ENCODE measurements at regions not wholly inside any gene's neighbourhood (a gene's known extent, or its start where the extent isn't known, plus 50 kb on each side); places are given as distances from the start of the nearest gene placed in this dataset.
"Not testable (repeated sequence)": the region's sequence is repeated elsewhere in the genome, so short reads cannot be mapped to it uniquely, and the experiment has no call there.

DNA sequence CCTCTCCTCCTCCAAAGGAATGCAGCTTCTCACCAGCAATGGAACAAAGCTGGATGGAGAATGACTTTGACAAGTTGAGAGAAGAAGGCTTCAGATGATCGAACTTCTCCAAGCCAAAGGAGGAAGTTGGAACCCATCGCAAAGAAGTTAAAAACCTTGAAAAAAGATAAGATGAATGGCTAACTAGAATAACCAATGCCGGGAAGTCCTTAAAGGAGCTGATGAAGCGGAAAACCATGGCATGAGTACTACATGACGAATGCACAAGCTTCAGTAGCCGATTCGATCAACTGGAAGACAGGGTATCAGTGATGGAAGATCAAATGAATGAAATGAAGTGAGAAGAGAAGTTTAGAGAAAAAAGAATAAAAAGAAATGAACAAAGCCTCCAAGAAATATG lies 629.2 kb upstream of the PABPC4L start:
- not testable (repeated sequence) for DNase-seq

- DNase-seq, result no peak
Measured at GRCh38 chr4:134812611-134813010, 611.0 kb upstream of the PABPC4L start.

DNA sequence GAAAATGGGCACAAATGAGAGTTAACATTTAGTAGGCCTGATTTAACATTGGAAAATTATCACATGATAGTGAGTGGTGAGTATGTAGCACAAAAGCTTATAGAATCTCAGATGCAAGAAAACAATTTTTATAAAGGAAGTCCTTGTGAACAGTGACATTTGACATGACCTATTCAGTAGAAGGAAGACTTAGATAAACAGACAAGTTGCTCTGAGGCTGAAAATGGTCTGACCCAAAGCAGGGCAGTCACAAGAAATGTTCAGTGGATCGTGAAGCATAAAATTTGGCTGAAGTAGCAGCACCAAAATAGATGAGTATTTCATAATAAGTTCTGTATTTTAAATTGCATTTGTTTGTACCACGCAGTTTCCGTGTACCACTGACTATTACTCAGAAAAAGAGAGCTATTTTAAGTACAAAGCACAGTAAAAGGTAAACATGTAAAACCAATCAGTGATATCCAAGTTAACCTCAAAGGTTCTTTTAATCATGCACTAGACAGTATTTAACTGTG lies 605.7 kb upstream of the PABPC4L start:
- no peak for DNase-seq

DNA sequence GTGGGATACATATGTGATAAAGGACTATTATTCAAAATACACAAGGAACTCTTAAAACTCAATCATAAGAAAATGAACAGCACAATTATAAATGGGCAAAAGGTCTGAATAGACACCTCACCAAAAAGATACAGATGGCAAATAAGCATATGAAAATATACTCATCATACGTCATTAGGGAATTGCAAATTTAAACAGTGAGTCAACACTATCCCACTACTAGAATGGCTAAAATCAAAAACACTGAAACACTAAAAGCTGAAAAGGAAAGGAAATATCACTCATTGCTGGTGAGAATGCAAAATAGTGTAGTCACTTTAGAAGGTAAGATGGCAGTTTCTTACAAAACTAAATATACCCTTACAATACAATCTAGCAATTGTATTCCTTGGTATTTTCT lies 597.0 kb upstream of the PABPC4L start:
- DNase-seq, result no peak

DNA sequence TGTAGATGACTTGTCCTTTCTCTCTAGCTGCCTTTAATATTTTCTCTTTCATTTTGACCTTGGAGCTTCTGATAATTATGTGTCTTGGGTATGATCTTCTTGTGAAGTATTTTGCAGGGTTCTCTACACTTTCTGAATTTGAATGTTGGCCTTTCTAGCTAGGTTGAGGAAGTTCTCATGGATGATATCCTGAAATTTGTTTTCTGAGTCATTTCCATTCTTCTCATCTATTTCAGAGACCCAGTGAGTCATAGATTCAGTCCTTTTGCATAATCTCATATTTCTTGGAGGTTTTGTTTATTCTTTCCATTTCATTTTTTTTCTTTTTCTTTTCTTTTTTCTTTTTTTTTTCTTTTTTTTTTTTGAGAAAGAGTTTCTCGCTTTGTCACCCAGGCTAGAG lies 585.7 kb upstream of the PABPC4L start:
- DNase-seq, result no peak

DNA sequence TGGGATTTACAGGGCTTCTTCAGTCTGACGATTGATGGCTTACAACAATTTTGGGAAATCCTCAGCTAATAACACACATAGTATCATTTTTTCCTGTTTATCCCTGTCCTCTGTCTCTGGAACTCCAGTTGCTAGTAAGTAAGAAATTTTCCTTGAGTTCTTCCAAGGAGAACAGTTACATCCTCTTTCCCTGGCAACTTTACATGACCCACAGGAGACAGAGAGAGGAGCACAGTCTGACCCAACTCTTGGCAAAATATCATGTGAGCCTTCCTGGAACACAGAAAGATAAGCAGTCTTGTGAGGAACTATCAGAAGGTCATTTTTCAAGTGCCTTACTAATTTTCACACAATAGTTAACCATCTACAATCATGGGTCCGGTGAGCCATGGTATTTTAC lies 578.7 kb upstream of the PABPC4L start:
- no peak for DNase-seq

- no peak for DNase-seq
Measured at GRCh38 chr4:134777606-134778005, 576.0 kb upstream of the PABPC4L start.

- DNase-seq, result no peak
Measured at GRCh38 chr4:134773497-134774000, 572.0 kb upstream of the PABPC4L start.

GRCh38 chr4:134762053-134762452 lies 560.5 kb upstream of the PABPC4L start:
- DNase-seq, result no peak

DNA sequence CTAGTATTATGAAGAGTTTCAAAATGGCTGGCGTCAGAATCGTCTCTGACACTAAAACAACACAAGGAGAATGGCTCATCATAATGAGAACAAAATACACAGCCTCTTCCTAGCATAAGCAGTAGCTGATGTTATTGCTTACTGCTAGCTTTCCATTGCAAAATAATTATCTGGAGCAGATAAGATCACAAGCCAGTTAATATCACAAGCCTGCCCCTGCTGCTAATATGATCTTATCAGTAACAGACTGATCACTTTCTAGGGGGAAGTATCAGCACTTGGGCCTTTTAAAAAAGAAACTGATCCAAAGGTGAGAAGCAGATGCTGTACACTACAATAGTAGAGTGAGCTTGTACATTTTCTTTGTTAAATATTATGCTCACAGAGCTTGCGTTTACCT lies 554.8 kb upstream of the PABPC4L start:
- no peak for DNase-seq

DNA sequence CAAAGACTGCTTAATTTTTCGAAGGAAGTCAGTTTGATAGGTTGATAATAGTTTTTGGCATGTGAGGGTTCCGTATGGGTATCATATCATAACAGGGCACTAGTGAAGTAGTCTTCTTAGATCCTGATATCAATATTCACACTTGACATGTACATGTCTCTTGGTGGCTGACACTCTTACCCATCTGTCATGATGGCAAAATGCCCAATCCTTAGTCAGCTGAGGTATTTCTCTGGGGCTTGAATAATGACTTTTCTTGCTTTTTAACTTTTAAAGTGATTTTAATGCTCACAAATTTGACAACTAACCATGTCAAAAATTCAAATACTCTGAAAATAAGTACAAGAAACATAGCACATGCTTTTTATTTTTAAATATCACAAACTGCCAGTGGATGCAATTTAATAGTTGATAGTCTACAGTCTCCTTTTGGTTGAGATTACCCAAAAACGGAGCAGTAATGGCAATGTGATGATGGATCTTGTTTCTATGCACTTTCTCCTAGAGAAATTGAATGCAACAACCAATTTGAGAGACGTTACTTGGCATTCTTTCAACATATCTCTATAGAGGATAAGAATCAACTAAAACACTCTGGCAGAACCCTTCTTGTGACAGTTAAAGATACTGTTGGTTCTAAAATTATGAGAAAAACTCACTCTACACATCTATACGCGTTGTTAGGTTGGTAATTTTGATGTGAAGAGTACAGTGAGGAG lies 552.9 kb upstream of the PABPC4L start:
- DNase-seq, result no peak

- DNase-seq, result no peak
Measured at GRCh38 chr4:134753390-134753789, 551.8 kb upstream of the PABPC4L start.

DNA sequence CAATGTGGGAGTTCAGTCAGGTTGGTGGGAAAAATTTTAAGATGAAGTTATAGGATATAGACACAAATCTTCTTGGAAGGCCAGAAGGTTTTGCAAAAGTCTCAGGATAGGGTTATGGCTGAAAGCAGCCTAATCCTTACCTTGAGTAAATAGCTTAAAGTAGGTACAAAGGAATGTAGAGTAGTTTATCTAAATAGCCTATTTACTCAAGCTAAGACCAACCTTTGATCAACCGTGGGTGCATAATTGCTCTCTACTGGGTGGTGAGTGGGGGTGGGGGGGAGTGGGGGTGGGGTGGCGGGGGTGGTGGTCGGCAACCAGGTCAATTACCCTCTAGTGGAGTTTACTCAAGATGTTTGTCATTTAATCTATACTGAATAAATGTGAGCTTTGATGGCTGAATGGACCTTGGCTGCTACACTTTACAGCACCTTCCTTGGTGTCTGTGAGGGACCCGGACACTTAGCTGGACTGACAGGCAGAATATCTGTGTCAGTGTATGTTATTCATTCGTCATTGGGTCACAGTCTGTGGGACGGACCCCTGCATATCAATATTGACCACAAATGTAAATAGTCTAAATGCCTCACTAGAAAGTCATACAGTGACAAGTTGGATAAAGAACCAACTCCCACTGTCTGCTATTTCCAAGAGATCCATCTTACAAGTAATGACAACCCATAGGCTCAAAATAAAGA lies 545.7 kb upstream of the PABPC4L start:
- no peak for DNase-seq

GRCh38 chr4:134740290-134740689 lies 538.7 kb upstream of the PABPC4L start:
- no peak for DNase-seq

DNA sequence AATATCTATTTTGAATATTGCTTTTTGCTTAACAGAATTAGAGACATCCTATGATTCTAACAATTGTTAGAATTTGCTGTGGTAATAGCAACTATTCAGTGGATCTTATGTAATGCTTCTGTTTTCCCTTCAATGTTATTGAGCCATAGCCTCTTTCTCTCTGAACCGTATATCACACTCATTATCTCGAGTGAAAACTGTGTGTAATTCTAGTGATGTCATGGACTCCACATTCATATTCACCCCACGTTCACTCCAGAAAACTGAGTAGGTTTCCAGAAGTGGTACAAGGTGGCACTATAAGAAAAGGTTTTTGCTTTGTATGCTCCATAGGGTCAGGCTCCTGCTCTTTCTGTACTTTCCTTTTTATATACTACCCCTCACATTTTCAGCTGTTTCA lies 534.3 kb upstream of the PABPC4L start:
- DNase-seq, result no peak

DNA sequence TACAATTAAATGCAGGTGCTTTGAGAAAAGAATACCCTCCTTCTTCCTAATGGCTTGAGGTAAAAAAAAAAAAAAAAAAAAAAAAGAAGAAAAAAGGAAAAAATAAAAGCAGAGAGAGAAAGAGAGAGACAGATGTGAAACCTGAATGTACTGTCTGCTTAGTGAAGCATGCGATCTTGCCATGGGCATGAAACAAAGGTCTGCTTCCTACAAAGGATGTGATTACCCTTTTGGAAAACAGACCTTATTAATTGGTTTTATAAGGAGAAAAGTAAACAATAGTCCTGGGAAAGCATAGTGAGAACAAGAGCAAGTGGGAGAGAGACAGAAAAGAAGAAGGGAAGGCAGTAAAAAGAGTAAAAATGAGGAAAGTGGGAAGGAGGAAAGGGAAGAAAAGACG lies 526.1 kb upstream of the PABPC4L start:
- DNase-seq, result no peak

DNA sequence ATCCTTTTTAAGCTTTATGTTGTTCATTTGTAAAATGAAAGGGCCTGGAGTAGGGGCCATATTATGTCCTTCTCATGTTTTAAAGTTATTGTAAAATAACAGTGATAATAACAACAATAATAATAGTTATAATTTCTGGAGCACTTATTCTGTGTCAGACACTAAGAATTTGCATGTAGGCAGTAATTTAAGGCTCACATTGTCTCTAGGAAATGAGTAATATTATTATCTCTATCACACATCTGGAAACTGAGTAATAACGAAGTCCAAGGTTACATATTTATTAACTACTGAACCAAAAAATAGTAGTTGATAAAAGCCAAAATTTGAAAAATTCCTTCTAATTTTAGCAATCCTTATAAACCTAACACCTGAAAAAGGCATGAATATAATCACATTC lies 520.7 kb upstream of the PABPC4L start:
- DNase-seq, result no peak

- DNase-seq, result no peak
Measured at GRCh38 chr4:134720030-134720429, 518.4 kb upstream of the PABPC4L start.

GRCh38 chr4:134708616-134709015 lies 507.0 kb upstream of the PABPC4L start:
- DNase-seq, result no peak

GRCh38 chr4:134708026-134708425 lies 506.4 kb upstream of the PABPC4L start:
- no peak for DNase-seq

DNA sequence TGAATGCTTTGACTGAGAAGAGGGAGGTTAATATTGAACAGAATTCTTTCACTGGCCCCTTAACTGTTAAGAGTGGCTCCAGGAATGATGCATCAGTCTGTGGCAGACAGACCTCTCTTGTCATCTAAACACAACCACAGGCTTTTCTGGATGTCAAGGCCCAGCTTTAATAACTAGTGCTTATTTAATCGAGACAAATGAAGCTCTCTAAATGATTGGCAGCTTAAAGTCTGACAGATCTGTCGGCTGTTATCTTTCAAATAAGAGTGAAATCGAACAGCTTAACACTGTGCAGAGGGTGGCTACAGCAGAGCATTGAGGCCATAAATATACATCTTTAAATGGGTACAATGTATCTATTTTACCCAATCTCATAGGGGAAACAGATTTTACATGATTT lies 500.8 kb upstream of the PABPC4L start:
- DNase-seq, result no peak

- DNase-seq, result no peak
Measured at GRCh38 chr4:134700251-134700650, 498.7 kb upstream of the PABPC4L start.

- DNase-seq, result not testable (repeated sequence)
Measured at GRCh38 chr4:134698831-134699230, 497.2 kb upstream of the PABPC4L start.

DNA sequence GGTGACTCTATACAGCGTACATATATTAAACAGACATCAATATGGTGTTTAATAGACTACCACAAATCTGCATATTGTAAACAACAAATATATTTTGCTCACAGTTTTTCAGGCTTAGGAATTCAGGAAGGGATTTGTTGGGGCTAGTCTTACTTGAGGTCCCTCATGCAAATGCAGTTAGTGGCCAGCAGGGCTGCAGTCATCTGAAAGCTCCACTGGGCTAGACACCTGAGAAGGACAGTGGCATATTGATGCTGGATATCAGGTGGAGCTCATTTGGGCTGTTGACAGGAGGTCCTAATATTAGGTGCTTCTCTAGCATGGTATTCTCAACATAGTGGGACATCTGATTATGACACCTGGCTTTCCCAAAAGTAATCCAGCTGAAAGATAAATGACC lies 493.8 kb upstream of the PABPC4L start:
- DNase-seq, result no peak
